Type B pancreatic cell (in vitro differentiated cells): ENCODE measurements at regions not wholly inside any gene's neighbourhood (a gene's known extent, or its start where the extent isn't known, plus 50 kb on each side); places are given as distances from the start of the nearest gene placed in this dataset.

ENCODE experiments used
- DNase-seq: peaks from one replicate; pipeline ENCODE4 v3.0.0; 2021; ENCODE audit warnings: mixed read lengths; ENCODE audit not compliant: unreplicated experiment; ENCODE audit errors: extremely low spot score
- H3K27ac Mint-ChIP-seq: 2 replicates; pipeline ENCODE4 v1.8.0; 2021; ENCODE audit warnings: mild to moderate bottlenecking, mixed read lengths
- H3K27me3 Mint-ChIP-seq: 2 replicates; pipeline ENCODE4 v1.8.0; 2021; ENCODE audit warnings: mixed read lengths
- H3K36me3 Mint-ChIP-seq: 2 replicates; pipeline ENCODE4 v1.8.0; 2021; ENCODE audit warnings: mixed read lengths
- H3K4me1 Mint-ChIP-seq: one replicate; pipeline ENCODE4 v1.8.0; 2021; ENCODE audit warnings: mixed read lengths; ENCODE audit not compliant: unreplicated experiment
- H3K4me3 Mint-ChIP-seq: 2 replicates; pipeline ENCODE4 v1.8.0; 2021; ENCODE audit warnings: mild to moderate bottlenecking, mixed read lengths
- H3K9me3 Mint-ChIP-seq: 2 replicates; pipeline ENCODE4 v1.8.0; 2021; ENCODE audit warnings: mixed read lengths
- CTCF ChIP-seq: fragments of 200-600 bp; sonication (generic); conservative IDR thresholded peaks from 2 replicates; pipeline ENCODE4 v1.5.0; 2021; ENCODE audit warnings: antibody characterized with exemption, mild to moderate bottlenecking

- TF ChIP-seq CTCF, result no peak
- Mint-ChIP-seq H3K36me3 (no peaks in the 10 kb centered on the region), H3K4me1 (no peaks in the 10 kb centered on the region), H3K27me3 (no peaks in the 10 kb centered on the region), H3K4me3 (no peak overlapping the region), H3K27ac (no peak overlapping the region), H3K9me3 (no peaks in the 10 kb centered on the region)
- DNase-seq, result no peak
Measured at GRCh38 chr18:67845035-67845434, 328.5 kb upstream of the DSEL start.

GRCh38 chr18:67840379-67840778 lies 323.9 kb upstream of the DSEL start:
- no peak overlapping the region for H3K4me3 Mint-ChIP-seq
- H3K9me3 Mint-ChIP-seq, result no peaks in the 10 kb centered on the region
- no peaks in the 10 kb centered on the region for H3K4me1 Mint-ChIP-seq
- no peak for DNase-seq
- no peak overlapping the region for H3K27ac Mint-ChIP-seq
- no peak for TF ChIP-seq CTCF
- no peaks in the 10 kb centered on the region for H3K27me3 Mint-ChIP-seq
- H3K36me3 Mint-ChIP-seq, result no peaks in the 10 kb centered on the region

GRCh38 chr18:67818432-67818831 lies 301.9 kb upstream of the DSEL start:
- Mint-ChIP-seq H3K4me1 (no peaks in the 10 kb centered on the region), H3K4me3 (no peak overlapping the region), H3K27ac (no peak overlapping the region), H3K27me3 (no peaks in the 10 kb centered on the region), H3K9me3 (no peaks in the 10 kb centered on the region), H3K36me3 (no peaks in the 10 kb centered on the region)
- DNase-seq, result no peak
- no peak for TF ChIP-seq CTCF

- Mint-ChIP-seq H3K4me3 (no peak overlapping the region), H3K27me3 (no peaks in the 10 kb centered on the region), H3K27ac (no peak overlapping the region), H3K36me3 (no peaks in the 10 kb centered on the region), H3K4me1 (no peaks in the 10 kb centered on the region), H3K9me3 (no peaks in the 10 kb centered on the region)
- no peak for DNase-seq
- no peak for TF ChIP-seq CTCF
Measured at GRCh38 chr18:67815280-67815679, 298.8 kb upstream of the DSEL start.

GRCh38 chr18:67813380-67814028 lies 297.0 kb upstream of the DSEL start:
- no peak overlapping the region for H3K27ac Mint-ChIP-seq
- H3K27me3 Mint-ChIP-seq, result no peaks in the 10 kb centered on the region
- H3K4me1 Mint-ChIP-seq, result no peaks in the 10 kb centered on the region
- DNase-seq, result no peak
- H3K4me3 Mint-ChIP-seq, result no peak overlapping the region
- no peaks in the 10 kb centered on the region for H3K9me3 Mint-ChIP-seq
- TF ChIP-seq CTCF, result no peak
- no peaks in the 10 kb centered on the region for H3K36me3 Mint-ChIP-seq

GRCh38 chr18:67805261-67805660 lies 288.7 kb upstream of the DSEL start:
- Mint-ChIP-seq H3K27me3 (no peaks in the 10 kb centered on the region), H3K36me3 (no peaks in the 10 kb centered on the region), H3K27ac (no peak overlapping the region), H3K4me3 (no peak overlapping the region), H3K9me3 (peaks cover 4% of the 10 kb centered on the region), H3K4me1 (no peaks in the 10 kb centered on the region)
- DNase-seq, result no peak
- no peak for TF ChIP-seq CTCF
